Pancreas (tissue), 10 donors: ENCODE measurements at regions not wholly inside any gene's neighbourhood (a gene's known extent, or its start where the extent isn't known, plus 50 kb on each side); places are given as distances from the start of the nearest gene placed in this dataset.

ENCODE experiments used
- ATAC-seq, 4 donors: fragments of 200-7000 bp; cut with Tn5 transposase; one replicate each; pipeline versions ENCODE4 v1.8.0 to v1.9.1; 2020; ENCODE audit warnings: mild to moderate bottlenecking in 4 of 4, moderate library complexity in 4 of 4
- DNase-seq, 6 donors: peaks; one replicate each; pipeline ENCODE4 v3.0.0-alpha.2; 2020
- FAIRE-seq: peaks from 2 replicates; lab custom pipeline; 2012; peaks lifted over from hg19 to GRCh38; lab: Jason Lieb, UNC
- H3K27ac ChIP-seq, 4 donors: fragments of 200-600 bp; sonication (generic); 1 replicate in 3 of 4; 2 replicates in 1 of 4; pipeline versions ENCODE4 v1.5.0 to v1.8.0; 2020
- H3K27me3 ChIP-seq, 4 donors: fragments of 200-600 bp; one replicate each; pipeline ENCODE4 v1.8.0; 2021
- H3K36me3 ChIP-seq, 3 donors: fragments of 200-600 bp; sonication (generic) in 1 of 3; one replicate each; pipeline versions ENCODE4 v1.5.0 to v1.8.0; 2020 to 2021
- H3K4me1 ChIP-seq, 3 donors: fragments of 200-600 bp; one replicate each; pipeline ENCODE4 v1.8.0; 2021
- H3K4me3 ChIP-seq, 4 donors: fragments of 200-600 bp; sonication (generic) in 2 of 4; one replicate each; pipeline versions ENCODE4 v1.5.0 to v1.8.0; 2020 to 2021
- H3K9me3 ChIP-seq, 4 donors: fragments of 200-600 bp; one replicate each; pipeline ENCODE4 v1.8.0; 2021
- CTCF ChIP-seq, 4 donors: fragments of 200-600 bp; sonication (generic) in 3 of 4; IDR thresholded peaks; one replicate each; pipeline versions ENCODE4 v1.5.0 to v1.8.0; 2021; ENCODE audit warnings: antibody characterized with exemption in 4 of 4
- WGBS, 2 donors: extraction: QIAGEN DNeasy Blood & Tissue Kit; methylation state at CpG; one replicate each; pipeline ENCODE4 v1.1.7; 2013; 5-methylcytosine and 5-hydroxymethylcytosine counted together
- intact Hi-C, 3 donors: fragments of 100-400 bp; cut with DNase I; formaldehyde crosslinking; loops; one replicate each; pipeline versions ENCODE4 v1.11.1 to v1.14.2; 2022
- donor health status: healthy with polysubstance abuse.
- donor health status: DM: no; HTN: no; CAD: no; lungs with moderate emphysema.
- donor health status: DM: no; HTN: no; CAD: no.
- donor health status: control.
- donor health status: control.
- donor health status: Bipolar disorder and iron deficiency.
- donor health status: DM: yes; HTN: yes; CAD: no.
- donor health status: DM: no; HTN: no; CAD: no.
- donor health status: DM: no; HTN: no; CAD: no.
- donor health status: DM: yes; HTN: yes; CAD: no.

- no peak overlapping the region for H3K27ac ChIP-seq
- no peak for TF ChIP-seq CTCF (IDR thresholded peaks at IDR 0.05)
- no peaks in the 10 kb centered on the region for H3K36me3 ChIP-seq
- no peaks in the 10 kb centered on the region for H3K9me3 ChIP-seq
- H3K4me1 ChIP-seq: no peaks in the 10 kb centered on the region
- WGBS, 2 donors: 80 to 81% methylated on average over 18 of the region's 18 CpGs
- intact Hi-C loops: no loop called here
- no peak for FAIRE-seq
- ATAC-seq: no peak
- H3K4me3 ChIP-seq: no peak overlapping the region
- no peaks in the 10 kb centered on the region for H3K27me3 ChIP-seq
- no peak for DNase-seq
Observed at GRCh38 chr2:795531-796041, 118.4 kb upstream of the TMEM18 start.

GRCh38 chr2:794554-795241 lies 117.5 kb upstream of the TMEM18 start:
- H3K36me3 ChIP-seq: no peaks in the 10 kb centered on the region
- TF ChIP-seq CTCF (IDR thresholded peaks at IDR 0.05): no peak
- intact Hi-C loops: no loop called here
- no peaks in the 10 kb centered on the region for H3K4me1 ChIP-seq
- H3K27me3 ChIP-seq: no peaks in the 10 kb centered on the region
- no peak overlapping the region for H3K4me3 ChIP-seq
- ATAC-seq: no peak
- 72 to 73% methylated on average over 19 of the region's 19 CpGs for WGBS, 2 donors
- H3K9me3 ChIP-seq: no peaks in the 10 kb centered on the region
- no peak for FAIRE-seq
- no peak overlapping the region for H3K27ac ChIP-seq
- DNase-seq: no peak

DNA sequence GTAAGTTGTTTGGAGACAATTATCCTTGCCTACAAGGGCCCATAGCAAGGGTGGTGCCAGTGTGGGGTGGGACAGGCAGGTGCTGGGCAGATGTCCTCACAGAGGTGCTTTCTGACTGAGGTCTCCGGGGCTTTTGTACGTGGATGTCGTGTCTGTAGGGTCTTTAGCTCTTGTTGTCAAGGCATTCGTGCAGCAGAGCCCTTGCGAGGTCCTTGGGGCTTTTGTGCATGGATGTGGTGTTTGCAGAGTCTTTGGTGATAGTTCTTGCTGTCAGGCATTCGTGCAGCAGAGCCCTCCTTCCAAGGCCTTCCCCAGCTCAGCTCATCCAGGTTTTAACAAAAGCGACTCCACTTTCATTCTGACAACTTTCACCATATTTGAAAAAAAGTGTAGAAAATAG lies 116.0 kb upstream of the TMEM18 start:
- no peak for TF ChIP-seq CTCF (IDR thresholded peaks at IDR 0.05)
- H3K9me3 ChIP-seq: no peaks in the 10 kb centered on the region
- no peak overlapping the region for H3K27ac ChIP-seq
- H3K27me3 ChIP-seq: no peaks in the 10 kb centered on the region
- H3K4me1 ChIP-seq: no peaks in the 10 kb centered on the region
- no peak for DNase-seq
- intact Hi-C loops: no loop called here
- H3K4me3 ChIP-seq: no peak overlapping the region
- ATAC-seq: no peak
- no peak for FAIRE-seq
- no peaks in the 10 kb centered on the region for H3K36me3 ChIP-seq
- WGBS, 2 donors: 72 to 75% methylated on average over 7 of the region's 7 CpGs

- WGBS, 2 donors: 83 to 89% methylated on average over 13 of the region's 13 CpGs
- ATAC-seq (no peak), FAIRE-seq (no peak), DNase-seq (no peak)
- Histone ChIP-seq H3K9me3 (no peaks in the 10 kb centered on the region), H3K4me1 (no peaks in the 10 kb centered on the region), H3K27ac (no peak overlapping the region), H3K36me3 (no peaks in the 10 kb centered on the region), H3K4me3 (no peak overlapping the region), H3K27me3 (no peaks in the 10 kb centered on the region)
- no peak for TF ChIP-seq CTCF (IDR thresholded peaks at IDR 0.05)
- intact Hi-C loops: no loop called here
Observed at GRCh38 chr2:792687-793086, 115.5 kb upstream of the TMEM18 start.

- Histone ChIP-seq H3K9me3 (no peaks in the 10 kb centered on the region), H3K27ac (no peak overlapping the region), H3K4me1 (no peaks in the 10 kb centered on the region), H3K27me3 (no peaks in the 10 kb centered on the region), H3K36me3 (no peaks in the 10 kb centered on the region), H3K4me3 (no peak overlapping the region)
- ATAC-seq (no peak), DNase-seq (no peak), FAIRE-seq (no peak)
- 84 to 89% methylated on average over 7 of the region's 7 CpGs for WGBS, 2 donors
- TF ChIP-seq CTCF (IDR thresholded peaks at IDR 0.05): no peak
- intact Hi-C loops: no loop called here
Observed at GRCh38 chr2:790634-791245, 113.5 kb upstream of the TMEM18 start.
